ENCODE measurements at regions not wholly inside any gene's neighbourhood (a gene's known extent, or its start where the extent isn't known, plus 50 kb on each side); places are given as distances from the start of the nearest gene placed in this dataset.
"Not testable (repeated sequence)": the region's sequence is repeated elsewhere in the genome, so short reads cannot be mapped to it uniquely, and the experiment has no call there.

GRCh38 chr14:22296088-22296487 is 292.9 kb downstream of the DAD1 start:
- FAIRE-seq: no peak
- no peak for DNase-seq (ENCODE audit: insufficient read length, low spot score)
- TF ChIP-seq CTCF (IDR thresholded peaks at IDR 0.05; ENCODE audit: insufficient read depth, missing control alignments): no peak

GRCh38 chr14:22291406-22291805 is 297.6 kb downstream of the DAD1 start:
- DNase-seq (ENCODE audit: insufficient read length, low spot score) (no peak), FAIRE-seq (no peak)
- no peak for TF ChIP-seq CTCF (IDR thresholded peaks at IDR 0.05; ENCODE audit: insufficient read depth, missing control alignments)

- FAIRE-seq (no peak), DNase-seq (ENCODE audit: insufficient read length, low spot score) (no peak)
- TF ChIP-seq CTCF (IDR thresholded peaks at IDR 0.05; ENCODE audit: insufficient read depth, missing control alignments): no peak
These were observed 299.5 kb downstream of the DAD1 start for GRCh38 chr14:22289570-22289969.

- FAIRE-seq: no peak
- DNase-seq (ENCODE audit: insufficient read length, low spot score): no peak
- no peak for TF ChIP-seq CTCF (IDR thresholded peaks at IDR 0.05; ENCODE audit: insufficient read depth, missing control alignments)
These were observed 303.0 kb downstream of the DAD1 start for GRCh38 chr14:22285991-22286390.

GRCh38 chr14:22282949-22283348 is 306.1 kb downstream of the DAD1 start:
- FAIRE-seq: no peak

GRCh38 chr14:22282417-22282816 is 306.6 kb downstream of the DAD1 start:
- no peak for TF ChIP-seq CTCF (IDR thresholded peaks at IDR 0.05; ENCODE audit: insufficient read depth, missing control alignments)
- no peak for FAIRE-seq
- no peak for DNase-seq (ENCODE audit: insufficient read length, low spot score)

More at GRCh38 chr14:22282949-22283348, 306.1 kb downstream of the DAD1 start:
- no peak for DNase-seq (ENCODE audit: insufficient read length, low spot score)
- TF ChIP-seq CTCF (IDR thresholded peaks at IDR 0.05; ENCODE audit: insufficient read depth, missing control alignments): no peak

GRCh38 chr14:22281447-22281874 is 307.6 kb downstream of the DAD1 start:
- not testable (repeated sequence) for DNase-seq (ENCODE audit: insufficient read length, low spot score); FAIRE-seq

Data from D721Med (cell line).